H1 (cell line): ENCODE measurements at regions not wholly inside any gene's neighbourhood (a gene's known extent, or its start where the extent isn't known, plus 50 kb on each side); places are given as distances from the start of the nearest gene placed in this dataset.

ENCODE experiments used
- SIRT6 ChIP-seq: IDR thresholded peaks from one replicate; pipeline ENCODE4 v1.7.1; 2012; ENCODE audit warnings: low read length, inconsistent platforms
- TF ChIP-seq, protein P1 (sequence below): fragments of 300-600 bp; sonication (generic); IDR thresholded peaks from 2 replicates; pipeline ENCODE4 v1.7.1; 2012; ENCODE audit warnings: low read length, moderate library complexity, mild to moderate bottlenecking, inconsistent platforms; ENCODE audit not compliant: insufficient replicate concordance

DNA sequence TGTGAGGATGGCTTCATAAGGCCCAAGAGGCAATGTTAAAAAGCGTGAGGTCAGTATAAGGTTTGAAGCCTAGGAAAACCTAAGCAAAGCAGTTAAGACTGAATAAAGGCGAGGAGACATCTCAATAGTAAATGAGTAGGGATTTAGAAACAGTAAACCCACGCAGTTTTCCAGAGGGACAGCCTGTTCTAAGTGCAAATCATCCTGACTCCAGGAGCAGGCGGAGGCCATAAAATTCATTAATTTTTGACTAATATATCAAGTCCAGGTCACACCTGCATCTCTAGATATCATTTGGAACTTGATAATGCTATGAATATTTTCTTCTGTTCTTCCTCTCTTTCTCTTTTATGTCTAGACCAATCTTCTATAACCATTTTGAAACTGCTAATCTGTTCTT is 597.0 kb upstream of the RGS18 start (continued):
- TF ChIP-seq, protein P1, sequence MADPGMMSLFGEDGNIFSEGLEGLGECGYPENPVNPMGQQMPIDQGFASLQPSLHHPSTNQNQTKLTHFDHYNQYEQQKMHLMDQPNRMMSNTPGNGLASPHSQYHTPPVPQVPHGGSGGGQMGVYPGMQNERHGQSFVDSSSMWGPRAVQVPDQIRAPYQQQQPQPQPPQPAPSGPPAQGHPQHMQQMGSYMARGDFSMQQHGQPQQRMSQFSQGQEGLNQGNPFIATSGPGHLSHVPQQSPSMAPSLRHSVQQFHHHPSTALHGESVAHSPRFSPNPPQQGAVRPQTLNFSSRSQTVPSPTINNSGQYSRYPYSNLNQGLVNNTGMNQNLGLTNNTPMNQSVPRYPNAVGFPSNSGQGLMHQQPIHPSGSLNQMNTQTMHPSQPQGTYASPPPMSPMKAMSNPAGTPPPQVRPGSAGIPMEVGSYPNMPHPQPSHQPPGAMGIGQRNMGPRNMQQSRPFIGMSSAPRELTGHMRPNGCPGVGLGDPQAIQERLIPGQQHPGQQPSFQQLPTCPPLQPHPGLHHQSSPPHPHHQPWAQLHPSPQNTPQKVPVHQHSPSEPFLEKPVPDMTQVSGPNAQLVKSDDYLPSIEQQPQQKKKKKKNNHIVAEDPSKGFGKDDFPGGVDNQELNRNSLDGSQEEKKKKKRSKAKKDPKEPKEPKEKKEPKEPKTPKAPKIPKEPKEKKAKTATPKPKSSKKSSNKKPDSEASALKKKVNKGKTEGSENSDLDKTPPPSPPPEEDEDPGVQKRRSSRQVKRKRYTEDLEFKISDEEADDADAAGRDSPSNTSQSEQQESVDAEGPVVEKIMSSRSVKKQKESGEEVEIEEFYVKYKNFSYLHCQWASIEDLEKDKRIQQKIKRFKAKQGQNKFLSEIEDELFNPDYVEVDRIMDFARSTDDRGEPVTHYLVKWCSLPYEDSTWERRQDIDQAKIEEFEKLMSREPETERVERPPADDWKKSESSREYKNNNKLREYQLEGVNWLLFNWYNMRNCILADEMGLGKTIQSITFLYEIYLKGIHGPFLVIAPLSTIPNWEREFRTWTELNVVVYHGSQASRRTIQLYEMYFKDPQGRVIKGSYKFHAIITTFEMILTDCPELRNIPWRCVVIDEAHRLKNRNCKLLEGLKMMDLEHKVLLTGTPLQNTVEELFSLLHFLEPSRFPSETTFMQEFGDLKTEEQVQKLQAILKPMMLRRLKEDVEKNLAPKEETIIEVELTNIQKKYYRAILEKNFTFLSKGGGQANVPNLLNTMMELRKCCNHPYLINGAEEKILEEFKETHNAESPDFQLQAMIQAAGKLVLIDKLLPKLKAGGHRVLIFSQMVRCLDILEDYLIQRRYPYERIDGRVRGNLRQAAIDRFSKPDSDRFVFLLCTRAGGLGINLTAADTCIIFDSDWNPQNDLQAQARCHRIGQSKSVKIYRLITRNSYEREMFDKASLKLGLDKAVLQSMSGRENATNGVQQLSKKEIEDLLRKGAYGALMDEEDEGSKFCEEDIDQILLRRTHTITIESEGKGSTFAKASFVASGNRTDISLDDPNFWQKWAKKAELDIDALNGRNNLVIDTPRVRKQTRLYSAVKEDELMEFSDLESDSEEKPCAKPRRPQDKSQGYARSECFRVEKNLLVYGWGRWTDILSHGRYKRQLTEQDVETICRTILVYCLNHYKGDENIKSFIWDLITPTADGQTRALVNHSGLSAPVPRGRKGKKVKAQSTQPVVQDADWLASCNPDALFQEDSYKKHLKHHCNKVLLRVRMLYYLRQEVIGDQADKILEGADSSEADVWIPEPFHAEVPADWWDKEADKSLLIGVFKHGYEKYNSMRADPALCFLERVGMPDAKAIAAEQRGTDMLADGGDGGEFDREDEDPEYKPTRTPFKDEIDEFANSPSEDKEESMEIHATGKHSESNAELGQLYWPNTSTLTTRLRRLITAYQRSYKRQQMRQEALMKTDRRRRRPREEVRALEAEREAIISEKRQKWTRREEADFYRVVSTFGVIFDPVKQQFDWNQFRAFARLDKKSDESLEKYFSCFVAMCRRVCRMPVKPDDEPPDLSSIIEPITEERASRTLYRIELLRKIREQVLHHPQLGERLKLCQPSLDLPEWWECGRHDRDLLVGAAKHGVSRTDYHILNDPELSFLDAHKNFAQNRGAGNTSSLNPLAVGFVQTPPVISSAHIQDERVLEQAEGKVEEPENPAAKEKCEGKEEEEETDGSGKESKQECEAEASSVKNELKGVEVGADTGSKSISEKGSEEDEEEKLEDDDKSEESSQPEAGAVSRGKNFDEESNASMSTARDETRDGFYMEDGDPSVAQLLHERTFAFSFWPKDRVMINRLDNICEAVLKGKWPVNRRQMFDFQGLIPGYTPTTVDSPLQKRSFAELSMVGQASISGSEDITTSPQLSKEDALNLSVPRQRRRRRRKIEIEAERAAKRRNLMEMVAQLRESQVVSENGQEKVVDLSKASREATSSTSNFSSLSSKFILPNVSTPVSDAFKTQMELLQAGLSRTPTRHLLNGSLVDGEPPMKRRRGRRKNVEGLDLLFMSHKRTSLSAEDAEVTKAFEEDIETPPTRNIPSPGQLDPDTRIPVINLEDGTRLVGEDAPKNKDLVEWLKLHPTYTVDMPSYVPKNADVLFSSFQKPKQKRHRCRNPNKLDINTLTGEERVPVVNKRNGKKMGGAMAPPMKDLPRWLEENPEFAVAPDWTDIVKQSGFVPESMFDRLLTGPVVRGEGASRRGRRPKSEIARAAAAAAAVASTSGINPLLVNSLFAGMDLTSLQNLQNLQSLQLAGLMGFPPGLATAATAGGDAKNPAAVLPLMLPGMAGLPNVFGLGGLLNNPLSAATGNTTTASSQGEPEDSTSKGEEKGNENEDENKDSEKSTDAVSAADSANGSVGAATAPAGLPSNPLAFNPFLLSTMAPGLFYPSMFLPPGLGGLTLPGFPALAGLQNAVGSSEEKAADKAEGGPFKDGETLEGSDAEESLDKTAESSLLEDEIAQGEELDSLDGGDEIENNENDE, result no peak
- TF ChIP-seq SIRT6, result no peak
